ENCODE measurements at regions not wholly inside any gene's neighbourhood (a gene's known extent, or its start where the extent isn't known, plus 50 kb on each side); places are given as distances from the start of the nearest gene placed in this dataset.
"Not testable (repeated sequence)": the region's sequence is repeated elsewhere in the genome, so short reads cannot be mapped to it uniquely, and the experiment has no call there.

DNA sequence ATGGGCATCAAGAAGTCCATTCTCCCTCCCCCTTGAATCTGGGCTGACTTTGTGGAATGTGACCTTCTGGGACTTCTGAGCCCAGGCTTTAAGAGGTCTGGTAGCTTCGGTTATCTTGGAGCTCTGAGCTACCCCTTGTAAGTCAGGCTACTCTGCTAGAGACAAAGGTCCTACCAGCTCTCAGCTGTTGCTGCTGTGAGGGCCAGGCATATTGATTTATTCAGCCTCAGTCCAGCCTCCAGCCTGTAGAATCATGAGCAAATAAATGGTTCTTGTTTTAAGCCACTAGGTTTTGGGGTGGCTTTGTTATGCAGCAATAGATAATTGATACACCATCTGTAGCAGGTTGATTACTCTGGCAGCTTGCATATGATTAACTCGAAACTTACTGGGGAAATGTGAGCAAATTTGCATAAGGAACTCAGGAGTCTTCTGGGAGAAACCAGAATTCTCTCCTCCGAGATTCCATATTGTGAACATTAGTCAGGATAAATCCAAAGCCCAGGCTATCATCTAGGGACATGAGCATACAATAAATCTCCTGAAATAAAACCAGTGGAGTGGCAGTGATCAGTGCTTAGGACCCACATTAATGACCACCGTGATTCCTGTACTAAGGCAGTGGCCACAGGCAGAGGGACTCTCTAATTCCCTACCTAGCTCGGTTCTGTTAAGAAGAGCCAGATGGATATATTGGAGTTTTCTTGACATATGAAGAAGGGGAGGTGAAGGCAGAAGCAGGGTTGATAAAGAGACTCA lies 336.1 kb downstream of the CDC5L start:
- DNase-seq = no peak

DNA sequence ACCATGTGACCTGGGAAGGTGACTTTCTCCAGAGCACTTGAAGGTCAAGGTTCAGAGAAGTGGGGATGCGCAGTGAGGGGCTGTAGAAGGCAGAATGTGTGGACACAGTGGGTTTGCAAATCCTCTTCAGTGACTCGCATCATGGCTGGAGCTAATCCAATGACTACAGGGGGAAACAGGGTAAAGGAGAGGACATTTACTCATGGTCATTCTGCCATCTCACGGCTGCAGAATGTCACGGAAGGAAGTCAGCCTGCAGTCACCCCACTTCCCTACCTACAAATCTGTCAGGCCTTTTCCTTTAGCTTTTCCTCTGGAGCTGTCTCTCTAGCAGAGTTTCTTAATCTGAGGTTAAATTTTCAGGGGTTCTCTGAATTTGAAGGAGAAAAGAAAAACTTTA lies 337.6 kb downstream of the CDC5L start:
- DNase-seq = no peak

DNA sequence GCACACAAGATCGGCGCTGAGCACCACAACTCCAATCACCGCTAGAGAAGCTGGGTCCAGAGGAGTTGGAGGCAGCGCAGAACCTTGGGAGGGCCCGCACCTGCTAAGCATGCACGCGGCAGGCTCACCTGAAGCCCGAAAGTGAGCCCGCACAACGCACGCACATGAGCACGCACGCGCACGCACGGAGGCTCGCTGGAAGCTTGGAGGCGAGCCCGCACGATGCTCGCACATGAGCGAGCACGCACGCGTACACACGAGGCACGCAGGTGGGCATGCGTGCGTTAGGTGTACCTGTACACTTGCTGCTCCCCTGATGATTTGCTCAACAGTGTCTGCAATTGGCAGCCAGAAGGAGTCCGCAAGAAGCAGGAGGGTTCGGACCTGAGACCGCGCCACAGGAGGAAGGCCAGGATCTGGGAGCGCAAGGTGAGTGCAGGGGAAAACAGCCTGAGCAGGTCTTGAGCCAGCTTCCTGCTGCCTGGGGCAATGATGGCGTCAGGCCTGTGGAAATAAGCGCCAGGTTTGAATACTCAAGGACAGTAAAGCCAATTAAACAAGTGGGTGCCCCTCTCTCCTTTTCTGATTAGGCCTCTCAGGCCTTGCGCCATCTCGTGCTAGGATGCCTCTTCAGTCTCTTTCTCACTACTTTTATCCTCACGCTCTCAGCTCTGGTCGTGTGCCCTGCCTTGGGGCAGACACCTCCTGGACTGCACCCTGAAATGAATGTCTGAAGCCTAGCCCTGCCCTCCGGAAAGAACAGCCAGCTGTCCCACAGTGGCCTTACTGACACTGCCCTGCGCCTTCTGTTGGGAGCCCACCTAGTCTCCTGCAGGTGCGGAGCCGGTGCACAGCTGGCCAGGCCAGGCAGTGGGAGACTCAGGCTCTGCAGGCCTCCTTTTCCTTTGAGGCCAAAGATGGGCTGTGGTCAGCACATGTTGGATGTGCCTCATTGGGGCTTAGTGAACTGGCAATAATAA lies 340.4 kb downstream of the CDC5L start:
- DNase-seq = no peak

DNA sequence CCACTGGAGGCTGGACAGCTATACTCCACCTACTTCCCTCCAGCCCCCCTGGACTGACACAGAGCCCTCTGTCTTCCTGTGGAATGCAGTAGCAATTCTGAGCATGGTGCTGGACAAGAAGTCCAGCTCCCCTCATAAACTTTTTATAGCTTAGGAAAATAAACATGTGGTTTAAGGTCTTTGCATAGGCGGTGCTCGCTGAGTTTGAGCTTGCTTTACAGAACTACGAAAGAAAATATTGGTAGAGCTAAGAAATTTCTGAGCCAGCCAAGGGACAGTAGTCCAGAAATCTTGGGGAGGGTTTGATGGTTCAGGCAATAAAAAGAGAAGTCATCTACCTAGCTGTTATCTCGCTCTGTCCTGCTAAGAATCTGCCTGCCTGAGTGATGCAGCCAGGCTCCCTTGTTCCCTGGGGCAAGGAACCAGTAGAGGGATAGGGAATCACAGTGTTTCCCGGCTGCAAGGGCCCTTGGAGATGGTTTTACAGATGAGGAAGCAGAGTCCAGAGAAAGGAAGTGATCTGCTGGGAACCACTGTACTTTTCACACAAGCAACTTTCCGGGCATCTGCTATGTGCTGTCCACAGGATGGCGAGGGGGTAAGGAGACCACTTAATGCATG lies 343.4 kb downstream of the CDC5L start:
- DNase-seq = no peak

DNA sequence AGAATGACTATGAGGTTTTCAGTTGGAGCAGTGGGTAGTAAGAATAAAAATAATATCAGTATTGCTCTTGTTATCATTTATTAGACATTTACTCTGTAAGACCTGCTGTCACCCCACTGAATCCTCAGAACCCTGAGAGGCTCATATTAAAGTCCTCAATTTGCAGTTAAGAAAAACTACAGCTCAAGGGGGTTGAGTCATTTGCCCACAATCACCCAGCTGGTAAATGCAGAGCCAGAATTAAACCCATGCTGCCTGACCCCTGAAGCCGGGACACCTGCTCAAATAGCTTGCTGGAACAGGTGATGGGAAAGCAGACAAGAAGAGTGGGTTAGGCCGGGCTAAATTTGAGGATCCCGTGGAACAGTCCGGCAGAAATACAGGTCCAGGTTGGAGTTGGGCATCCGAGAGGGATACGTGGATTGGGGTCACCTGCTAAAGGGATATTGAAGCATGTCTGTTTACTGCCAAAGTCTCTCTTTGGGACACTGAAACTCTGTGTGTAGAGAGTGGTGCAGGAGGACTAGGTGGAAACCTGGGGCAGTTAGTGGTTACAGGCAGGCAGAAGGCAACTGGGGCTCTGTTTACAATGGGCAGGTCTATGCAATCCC lies 344.1 kb downstream of the CDC5L start:
- DNase-seq = no peak

DNA sequence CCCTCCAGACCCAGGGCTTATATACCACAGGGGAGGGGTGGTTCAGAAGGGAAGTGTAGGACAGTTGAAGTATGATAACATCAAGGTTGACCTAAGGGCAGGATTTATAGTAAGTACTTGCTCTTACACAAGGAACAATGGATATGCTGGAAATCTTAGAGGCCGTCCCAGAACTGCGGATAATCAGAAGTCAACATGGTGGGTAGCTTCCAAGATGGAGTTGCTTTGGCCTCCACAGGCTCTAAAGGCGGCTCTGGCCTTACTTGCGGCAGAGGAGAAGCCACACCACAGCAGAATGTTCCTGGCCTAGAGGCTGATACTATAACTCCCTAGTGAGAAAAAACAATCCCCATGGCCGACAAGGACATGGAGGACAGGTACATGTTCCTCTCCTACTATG lies 344.7 kb downstream of the CDC5L start:
- DNase-seq = no peak

DNA sequence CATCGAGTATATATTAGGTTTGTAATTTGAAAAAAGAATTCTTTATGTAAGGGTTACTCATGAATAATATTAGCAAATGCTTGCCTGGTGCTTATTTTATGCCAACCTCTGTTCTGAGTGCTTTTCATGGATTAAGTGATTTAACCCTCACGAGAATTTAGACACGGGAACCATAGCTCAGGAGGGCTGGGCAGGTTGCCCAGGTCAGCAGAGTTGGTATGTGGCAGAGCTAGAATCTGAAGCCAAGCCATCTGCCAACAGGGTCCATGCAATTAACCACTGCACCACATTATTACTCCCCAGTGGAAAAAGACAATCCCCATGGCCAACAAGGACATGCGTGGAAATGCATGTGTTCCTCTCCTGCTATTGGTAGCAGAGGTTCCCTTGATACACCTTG lies 345.6 kb downstream of the CDC5L start:
- DNase-seq = no peak

DNA sequence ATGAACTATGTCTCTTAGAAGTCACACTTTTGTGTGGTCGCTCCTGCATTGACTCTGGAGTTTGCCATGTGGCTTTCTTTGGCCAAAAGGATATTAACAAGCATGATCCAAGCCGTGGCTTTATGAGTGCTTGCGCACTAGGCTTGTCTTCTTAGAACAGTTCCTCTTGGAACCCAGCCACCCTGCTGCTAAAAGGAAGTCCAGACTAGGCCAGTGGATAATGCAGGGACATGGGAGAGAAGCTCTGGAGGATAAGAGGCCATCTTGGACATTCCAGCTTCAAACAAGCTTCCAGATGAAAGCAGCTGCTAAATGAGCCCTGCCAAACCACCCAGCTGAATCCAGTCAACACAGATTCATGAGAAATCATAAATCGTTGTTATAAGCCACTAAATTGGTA lies 346.4 kb downstream of the CDC5L start:
- DNase-seq = no peak

DNA sequence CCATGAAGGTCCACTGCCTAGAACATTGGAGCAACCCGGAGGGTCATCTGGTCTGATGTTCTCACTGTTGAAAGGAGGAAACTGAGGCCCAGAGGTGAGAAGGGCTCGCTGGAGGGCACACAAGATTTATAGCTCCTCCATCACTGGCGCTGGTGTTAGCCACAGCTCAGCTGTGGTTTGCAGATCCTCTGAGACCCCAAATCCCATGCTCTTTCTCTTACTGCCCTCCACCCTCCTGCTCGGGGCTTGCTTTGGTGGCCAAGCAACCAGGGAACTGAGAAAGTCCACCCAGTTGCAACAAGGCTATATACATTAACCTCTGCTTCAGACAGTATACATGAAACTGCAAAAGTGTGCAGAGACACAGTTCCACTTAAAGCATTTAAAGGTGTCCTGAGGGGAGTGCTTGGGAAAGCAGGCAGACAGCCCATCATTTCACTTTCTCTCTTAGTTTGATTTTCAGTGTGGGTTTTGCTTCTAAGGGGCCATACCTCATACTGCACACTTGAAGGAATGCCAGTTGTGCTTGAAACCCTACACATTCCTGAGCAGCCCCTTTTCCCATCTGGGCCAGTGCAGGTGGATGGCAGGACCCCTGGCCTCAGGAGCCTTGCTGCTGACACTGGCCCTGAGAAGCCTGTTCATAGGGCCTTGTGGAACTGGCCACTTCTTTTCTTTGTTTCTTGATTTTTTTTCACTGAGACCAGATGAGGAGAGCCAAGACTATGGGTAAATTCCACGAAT lies 347.6 kb downstream of the CDC5L start:
- DNase-seq = no peak

DNA sequence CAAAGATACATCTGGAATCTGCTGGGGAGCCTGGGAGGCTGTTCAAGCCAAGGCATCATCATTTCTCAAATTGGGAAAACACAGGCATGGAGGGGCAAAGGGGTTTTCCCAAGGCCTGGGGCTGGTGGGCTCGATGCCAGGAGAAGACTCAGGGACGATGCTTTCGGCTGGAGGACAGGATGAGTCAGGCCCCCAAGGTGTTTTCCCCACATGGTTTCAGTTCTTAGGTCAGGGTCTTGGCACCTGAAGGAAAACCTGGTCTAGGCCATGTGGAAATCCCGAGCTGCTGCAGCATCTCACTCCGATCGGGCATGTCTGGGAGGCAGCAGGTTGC lies 348.1 kb downstream of the CDC5L start:
- no peak for DNase-seq

DNA sequence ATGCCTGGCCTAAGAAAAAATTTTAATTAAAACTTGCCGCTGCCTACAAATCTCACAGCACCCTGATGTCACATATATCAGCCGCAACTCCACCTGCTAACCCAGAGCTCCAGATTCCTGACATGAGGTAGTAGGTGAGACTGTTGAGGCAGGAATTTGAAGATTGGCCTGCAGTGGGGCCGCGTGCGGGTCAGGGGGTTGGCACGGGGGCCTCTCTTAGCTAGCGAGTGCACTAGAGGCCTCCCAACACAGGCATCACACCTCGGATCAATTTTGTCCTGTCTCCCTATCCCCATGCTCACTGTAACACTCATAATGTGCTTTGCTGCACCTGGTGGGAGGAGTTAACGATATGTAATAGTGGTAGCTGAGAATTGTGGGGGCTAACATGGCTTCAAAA lies 349.8 kb downstream of the CDC5L start:
- DNase-seq = no peak

DNA sequence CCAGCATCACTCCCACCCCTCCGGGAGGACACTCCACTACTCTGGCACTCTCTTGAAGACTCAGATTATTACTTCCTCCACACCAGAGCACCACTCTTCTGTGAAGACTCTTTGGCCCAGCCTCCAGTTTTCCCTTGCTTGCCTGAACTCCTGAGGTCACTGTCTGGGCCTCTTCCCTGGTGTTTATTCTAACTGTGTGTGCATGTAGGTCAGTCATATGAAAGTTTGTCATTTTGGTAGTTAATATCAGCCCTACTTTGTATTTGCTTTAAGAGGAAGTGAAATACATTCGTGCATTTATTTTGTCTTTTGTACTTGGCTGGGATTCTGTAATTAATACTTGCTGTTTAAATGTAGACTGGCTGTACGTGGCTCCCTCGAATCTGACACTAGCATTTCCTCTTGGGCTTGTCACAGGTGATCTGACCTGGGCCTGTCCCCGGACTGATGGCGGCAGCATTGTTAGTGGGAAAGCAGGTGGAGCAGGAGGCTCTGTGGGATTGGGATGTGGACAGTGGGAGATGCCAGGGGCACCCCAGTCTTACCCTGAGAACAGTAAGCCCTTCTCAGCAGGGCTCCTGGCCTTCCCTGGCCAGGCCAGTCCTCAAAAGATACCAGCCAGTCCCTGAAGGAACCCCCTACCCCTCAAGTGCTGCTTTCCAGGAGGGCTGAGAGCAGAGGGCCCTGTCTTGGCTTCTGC lies 350.5 kb downstream of the CDC5L start:
- DNase-seq = no peak

DNA sequence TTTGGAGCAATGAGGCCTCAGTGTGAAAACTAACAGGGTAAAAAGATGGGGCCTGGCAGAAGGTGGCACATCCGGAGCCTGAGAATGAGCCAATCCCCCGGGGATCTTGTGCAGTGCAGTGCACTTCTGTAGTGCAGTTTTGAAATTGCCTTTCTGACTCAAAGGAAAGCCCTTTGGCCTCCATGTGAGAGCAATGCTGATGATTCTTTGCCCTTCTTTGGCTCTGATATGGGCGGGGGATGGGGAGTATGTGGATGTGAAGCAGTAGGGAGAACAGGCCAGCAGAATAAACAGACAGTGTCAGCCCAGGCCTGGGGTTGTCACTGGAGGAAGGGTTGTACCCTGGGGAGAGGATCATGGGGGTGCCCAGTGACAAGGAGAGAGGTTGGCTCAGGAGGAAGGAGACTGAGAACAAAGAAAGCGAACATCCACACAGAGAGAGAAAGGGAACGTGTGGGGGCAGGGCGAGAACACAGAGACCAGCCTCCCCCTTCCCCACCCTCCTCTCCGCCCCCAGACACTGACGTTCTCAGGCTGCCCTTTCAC lies 351.2 kb downstream of the CDC5L start:
- DNase-seq = no peak

DNA sequence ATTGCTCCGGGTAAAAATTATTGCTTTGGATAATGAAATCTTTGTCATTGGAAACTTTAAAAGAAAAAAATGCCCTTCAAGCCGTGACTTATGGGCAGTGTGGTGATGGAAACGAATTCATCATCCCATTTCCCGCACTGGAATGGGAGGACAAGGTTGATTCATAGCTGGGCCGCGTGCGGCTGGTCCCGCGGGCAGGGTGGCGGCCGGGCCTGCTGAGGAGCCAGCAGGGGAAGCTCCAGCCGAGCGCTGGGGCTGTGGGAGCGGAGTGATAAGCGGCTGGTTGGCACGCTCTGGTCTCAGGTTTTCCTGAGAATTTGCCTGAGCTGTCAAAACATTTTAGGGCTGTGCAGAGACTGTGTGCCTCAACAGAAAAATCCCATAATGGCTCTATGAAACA lies 351.7 kb downstream of the CDC5L start:
- DNase-seq = no peak

DNA sequence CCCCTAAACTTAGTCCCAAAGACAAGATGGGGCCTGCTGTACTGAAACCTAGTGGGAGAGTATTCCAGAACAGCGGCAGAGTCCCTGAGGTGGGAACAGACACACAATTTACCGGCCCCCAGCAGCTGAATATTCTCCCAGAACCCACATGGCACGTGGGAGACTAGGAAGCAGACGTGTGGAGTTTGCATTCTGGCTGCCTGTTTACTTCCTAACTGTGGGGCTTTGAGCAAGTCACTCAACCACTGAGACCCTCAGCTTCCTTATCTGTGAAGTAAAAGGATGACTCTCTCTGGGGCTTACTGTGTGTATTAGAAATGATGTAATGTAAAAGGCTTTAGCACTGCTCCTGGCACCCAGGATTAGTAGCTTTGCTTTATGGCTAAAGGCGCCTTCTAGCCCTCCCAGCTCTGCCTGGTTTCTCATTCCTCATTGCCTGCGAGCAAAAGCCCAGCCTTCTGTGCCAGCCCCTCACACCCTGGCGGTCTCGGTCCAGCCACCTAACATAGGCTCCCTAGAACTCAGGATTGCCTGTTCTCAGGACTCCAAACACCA lies 353.1 kb downstream of the CDC5L start:
- no peak for DNase-seq

DNA sequence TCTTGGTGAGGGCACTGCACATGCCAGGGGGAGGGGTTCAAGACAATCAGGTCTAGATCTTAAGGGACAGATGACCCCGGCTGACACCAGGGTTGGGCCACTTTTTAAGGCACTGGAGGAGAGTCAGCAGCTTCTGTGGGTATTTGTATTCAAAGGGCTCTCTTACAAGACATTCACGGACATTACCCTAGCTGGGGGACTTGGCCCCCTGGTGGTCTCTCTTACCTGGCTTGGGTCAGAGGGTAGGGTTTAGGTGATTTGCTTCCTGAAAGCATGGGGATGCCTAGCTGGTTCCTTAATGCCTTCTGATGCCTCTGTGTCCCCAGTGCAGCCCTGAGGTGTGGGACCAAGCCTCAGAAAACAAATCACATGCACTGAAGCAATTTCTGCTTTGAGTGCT lies 354.7 kb downstream of the CDC5L start:
- DNase-seq = no peak

DNA sequence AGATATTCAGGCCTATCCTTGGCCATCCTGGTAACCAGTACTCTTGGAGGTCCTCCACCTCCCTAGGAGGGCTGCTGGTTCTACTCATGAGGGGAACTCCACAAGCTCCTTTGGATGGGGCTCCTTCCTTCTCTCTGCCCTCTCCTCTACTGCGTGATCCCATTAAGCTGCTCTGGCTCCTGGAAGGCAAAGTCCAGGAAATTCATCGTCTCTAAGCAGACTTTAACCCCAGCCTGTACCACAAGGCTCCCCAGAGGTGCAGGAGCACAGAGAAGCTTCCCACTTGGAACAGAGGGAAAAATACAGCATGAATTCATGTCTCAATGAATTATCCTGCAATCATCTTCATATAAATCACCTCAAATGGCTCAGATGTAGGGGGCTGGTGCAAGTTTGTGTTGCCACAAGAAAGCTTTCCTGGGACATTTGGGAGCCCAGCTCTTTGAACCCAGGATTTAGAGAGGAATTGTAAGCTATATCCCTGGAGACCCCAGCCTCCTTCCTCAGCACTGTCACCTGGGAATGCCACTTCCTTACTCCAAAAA lies 355.4 kb downstream of the CDC5L start:
- DNase-seq = no peak

DNA sequence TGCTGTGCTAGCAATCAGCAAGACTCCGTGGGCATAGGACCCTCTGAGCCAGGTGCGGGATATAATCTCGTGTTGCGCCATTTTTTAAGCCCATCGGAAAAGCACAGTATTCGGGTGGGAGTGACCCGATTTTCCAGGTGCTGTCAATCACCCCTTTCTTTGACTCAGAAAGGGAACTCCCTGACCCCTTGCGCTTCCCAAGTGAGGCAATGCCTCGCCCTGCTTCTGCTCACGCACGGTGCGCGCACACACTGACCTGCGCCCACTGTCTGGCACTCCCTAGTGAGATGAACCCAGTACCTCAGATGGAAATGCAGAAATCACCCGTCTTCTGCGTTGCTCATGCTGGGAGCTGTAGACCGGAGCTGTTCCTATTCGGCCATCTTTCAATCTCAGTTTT lies 372.6 kb downstream of the CDC5L start:
- not testable (repeated sequence) for DNase-seq

DNA sequence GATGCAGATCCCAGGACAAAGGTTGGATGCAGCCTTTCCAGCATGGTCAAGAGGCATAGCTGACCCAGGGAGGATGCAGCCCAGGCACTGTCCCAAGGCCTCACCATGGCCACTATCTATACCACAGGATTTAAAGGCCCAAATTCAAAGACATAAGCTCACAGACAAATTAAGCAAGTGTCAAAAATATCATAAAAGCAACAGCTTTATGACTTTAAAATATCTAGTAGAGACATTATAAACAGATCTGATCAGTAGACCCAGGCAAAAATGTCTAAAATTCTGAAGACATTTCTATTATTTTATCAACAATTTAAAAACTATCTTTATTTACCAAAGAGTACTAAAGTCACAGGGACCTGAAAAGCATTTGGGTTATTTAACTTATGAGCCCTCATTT lies 373.5 kb downstream of the CDC5L start:
- DNase-seq = no peak

DNA sequence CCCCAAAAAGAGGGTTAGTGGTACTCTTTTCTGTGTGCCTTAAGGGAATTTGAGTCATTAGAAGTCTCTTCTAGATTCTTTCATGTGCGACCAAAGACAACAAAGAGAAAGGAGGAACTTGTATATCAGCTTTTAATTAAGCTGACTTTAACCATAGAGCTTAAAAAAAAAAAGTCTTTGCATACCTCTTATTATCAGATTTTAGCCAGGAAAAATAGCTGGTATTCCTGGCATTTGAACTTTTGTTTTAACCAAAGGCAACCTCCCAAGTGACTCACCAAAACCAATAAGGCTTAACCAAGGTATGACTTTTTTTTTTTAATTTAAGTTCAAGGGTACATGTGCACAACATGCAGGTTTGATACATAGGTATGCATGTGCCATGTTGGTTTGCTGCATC lies 375.0 kb downstream of the CDC5L start:
- no peak for DNase-seq

Measured in T-helper 1 cell (primary cell).